Suprapubic skin (tissue), 4 donors: ENCODE measurements at regions not wholly inside any gene's neighbourhood (a gene's known extent, or its start where the extent isn't known, plus 50 kb on each side); places are given as distances from the start of the nearest gene placed in this dataset.

Experiments used
- DNase-seq, 2 donors: peaks; one replicate each; pipeline ENCODE4 v3.0.0-alpha.2; 2019; ENCODE audit warnings: low spot score in 2 of 2
- H3K27ac ChIP-seq: fragments of 200-600 bp; sonication (generic); one replicate; pipeline ENCODE4 v1.5.1; 2019
- H3K27me3 ChIP-seq: fragments of 200-600 bp; sonication (generic); one replicate; pipeline ENCODE4 v1.5.1; 2019
- H3K36me3 ChIP-seq: fragments of 200-600 bp; sonication (generic); one replicate; pipeline ENCODE4 v1.5.1; 2019
- H3K4me1 ChIP-seq: fragments of 200-600 bp; sonication (generic); one replicate; pipeline ENCODE4 v1.5.1; 2019
- H3K4me3 ChIP-seq: fragments of 200-600 bp; sonication (generic); one replicate; pipeline ENCODE4 v1.5.1; 2019; ENCODE audit warnings: mild to moderate bottlenecking
- H3K9me3 ChIP-seq: fragments of 200-600 bp; sonication (generic); one replicate; pipeline ENCODE4 v1.5.1; 2019
- CTCF ChIP-seq, 2 donors: fragments of 200-600 bp in 1 of 2; fragments of 450-650 bp in 1 of 2; sonication (generic) in 1 of 2; IDR thresholded peaks; one replicate each; pipeline ENCODE4 v1.5.1; 2016 to 2019; ENCODE audit warnings: antibody characterized with exemption in 2 of 2, mild to moderate bottlenecking in 1 of 2, moderate library complexity in 1 of 2
- EP300 ChIP-seq: sonication (generic); formaldehyde crosslinking; IDR thresholded peaks from one replicate; pipeline ENCODE4 v1.6.1; 2017; ENCODE audit warnings: antibody characterized with exemption
- POLR2A ChIP-seq, 2 donors: fragments of 450-650 bp; IDR thresholded peaks; one replicate each; pipeline ENCODE4 v1.6.1; 2017; ENCODE audit warnings: antibody characterized with exemption in 2 of 2, mild to moderate bottlenecking in 2 of 2, moderate library complexity in 2 of 2
- POLR2AphosphoS5 ChIP-seq, 3 donors: sonication (generic); formaldehyde crosslinking; IDR thresholded peaks; one replicate each; pipeline ENCODE4 v1.6.1; 2017; ENCODE audit warnings: antibody characterized with exemption in 3 of 3
- WGBS: methylation state at CpG from one replicate; pipeline ENCODE4 v1.1.5; 2018; 5-methylcytosine and 5-hydroxymethylcytosine counted together

GRCh38 chr1:31497601-31498000 lies 78.7 kb upstream of the TINAGL1 start:
- Histone ChIP-seq H3K9me3 (no peaks in the 10 kb centered on the region), H3K4me3 (no peak overlapping the region), H3K27ac (no peak overlapping the region), H3K4me1 (no peaks in the 10 kb centered on the region), H3K27me3 (peaks cover 7% of the 10 kb centered on the region), H3K36me3 (no peaks in the 10 kb centered on the region)
- no peak for DNase-seq
- TF ChIP-seq CTCF (IDR thresholded peaks at IDR 0.05) (no peak), POLR2A (IDR thresholded peaks at IDR 0.05) (no peak), EP300 (no peak), POLR2AphosphoS5 (IDR thresholded peaks at IDR 0.05) (no peak)
- WGBS, result 88% methylated on average over 6 of the region's 6 CpGs

DNA sequence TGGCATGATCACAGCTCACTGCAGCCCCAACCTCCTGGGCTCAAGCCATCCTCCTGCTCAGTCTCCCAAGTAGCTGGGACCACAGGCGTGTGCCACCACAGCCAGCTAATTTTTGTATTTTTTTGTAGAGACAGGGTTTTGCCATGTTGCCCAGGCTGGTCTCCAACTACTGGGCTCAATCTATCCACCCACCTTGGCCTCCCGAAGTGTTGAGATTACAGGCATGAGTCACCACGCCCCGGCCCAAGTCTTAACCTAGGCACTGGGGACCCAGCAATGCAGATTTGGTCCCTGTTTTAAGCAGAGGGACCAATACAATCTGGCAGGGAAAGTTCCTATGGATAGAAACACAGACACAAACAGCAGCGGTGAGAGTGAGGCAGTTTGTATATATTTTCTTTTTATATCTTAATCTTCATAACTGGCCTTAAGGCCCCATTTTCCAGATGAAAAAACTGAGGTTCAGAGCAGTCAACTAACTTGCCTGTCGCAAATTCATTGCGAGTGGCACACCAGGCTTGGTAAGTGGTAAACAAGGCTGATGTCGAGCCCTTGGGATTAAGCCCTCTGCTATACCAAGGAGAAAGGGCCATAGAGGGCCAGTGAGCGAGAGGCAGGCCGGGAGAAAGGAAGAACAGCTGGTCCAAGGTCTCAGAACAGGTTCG lies 77.8 kb upstream of the TINAGL1 start:
- H3K27me3 ChIP-seq, result peaks cover 11% of the 10 kb centered on the region
- 89% methylated on average over 11 of the region's 11 CpGs for WGBS

DNA sequence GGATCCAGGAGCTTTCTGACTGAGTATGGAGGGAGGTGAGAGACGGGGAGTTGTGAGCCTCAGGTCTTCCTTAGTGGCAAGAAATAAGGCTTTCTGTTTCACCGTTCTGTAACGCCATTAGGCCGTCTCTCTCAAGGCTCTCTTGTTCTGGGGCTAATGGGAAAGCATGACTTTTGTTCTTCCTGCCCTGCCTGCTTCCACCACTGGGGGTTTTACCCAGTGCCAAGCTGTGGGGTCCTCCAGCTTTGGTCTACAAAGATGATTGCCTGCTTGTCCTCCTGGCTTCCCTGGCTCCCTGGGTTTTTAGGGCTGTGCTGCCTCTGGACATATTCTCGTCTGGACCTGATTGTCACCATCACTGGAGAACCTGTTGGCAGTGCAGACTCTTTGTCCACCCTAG lies 74.8 kb upstream of the TINAGL1 start:
- Histone ChIP-seq H3K27me3 (peaks cover 11% of the 10 kb centered on the region), H3K4me1 (no peaks in the 10 kb centered on the region), H3K9me3 (no peaks in the 10 kb centered on the region), H3K4me3 (no peak overlapping the region), H3K27ac (no peak overlapping the region), H3K36me3 (no peaks in the 10 kb centered on the region)
- 89% methylated on average over 5 of the region's 5 CpGs for WGBS
- no peak for DNase-seq
- TF ChIP-seq CTCF (IDR thresholded peaks at IDR 0.05), result no peak
- TF ChIP-seq POLR2A (IDR thresholded peaks at IDR 0.05), result no peak
- no peak for TF ChIP-seq EP300
- no peak for TF ChIP-seq POLR2AphosphoS5 (IDR thresholded peaks at IDR 0.05)

More for the DNA sequence above, 77.8 kb upstream of the TINAGL1 start:
- no peaks in the 10 kb centered on the region for H3K36me3 ChIP-seq
- no peak overlapping the region for H3K27ac ChIP-seq
- TF ChIP-seq CTCF (IDR thresholded peaks at IDR 0.05), result no peak
- TF ChIP-seq EP300, result no peak
- TF ChIP-seq POLR2AphosphoS5 (IDR thresholded peaks at IDR 0.05), result no peak
- no peak for TF ChIP-seq POLR2A (IDR thresholded peaks at IDR 0.05)
- DNase-seq, result no peak
- no peaks in the 10 kb centered on the region for H3K4me1 ChIP-seq
- no peaks in the 10 kb centered on the region for H3K9me3 ChIP-seq
- H3K4me3 ChIP-seq, result no peak overlapping the region

DNA sequence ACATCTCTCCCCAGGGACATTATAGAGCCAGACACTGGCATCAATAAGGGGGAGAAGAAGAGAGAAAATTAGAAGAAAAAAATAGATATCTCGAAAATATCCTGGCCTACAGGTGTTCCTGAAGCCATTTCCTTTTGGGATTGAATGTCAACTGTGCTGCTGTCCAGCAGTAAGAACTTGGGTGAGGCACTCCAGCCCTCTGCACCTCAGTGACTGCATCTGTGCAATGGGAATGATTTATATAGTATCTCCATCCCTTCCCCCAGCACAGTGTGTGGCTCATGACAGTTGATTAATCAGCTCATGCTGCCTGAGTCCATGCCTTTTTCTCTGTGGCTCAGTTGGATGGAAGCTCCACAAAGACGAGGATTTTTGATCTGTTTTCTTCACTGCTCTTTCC lies 74.1 kb upstream of the TINAGL1 start:
- TF ChIP-seq POLR2AphosphoS5 (IDR thresholded peaks at IDR 0.05), result no peak
- TF ChIP-seq CTCF (IDR thresholded peaks at IDR 0.05), result no peak
- TF ChIP-seq POLR2A (IDR thresholded peaks at IDR 0.05), result no peak
- no peak for TF ChIP-seq EP300
- H3K36me3 ChIP-seq, result no peaks in the 10 kb centered on the region
- WGBS, result 88% methylated on average over 2 of the region's 2 CpGs
- H3K27me3 ChIP-seq, result peaks cover 11% of the 10 kb centered on the region
- no peaks in the 10 kb centered on the region for H3K9me3 ChIP-seq
- H3K4me1 ChIP-seq, result no peaks in the 10 kb centered on the region
- no peak overlapping the region for H3K4me3 ChIP-seq
- no peak overlapping the region for H3K27ac ChIP-seq
- DNase-seq, result no peak

- H3K4me1 ChIP-seq, result no peaks in the 10 kb centered on the region
- H3K27me3 ChIP-seq, result peaks cover 11% of the 10 kb centered on the region
- no peak overlapping the region for H3K4me3 ChIP-seq
- no peak for TF ChIP-seq POLR2A (IDR thresholded peaks at IDR 0.05)
- no peak for TF ChIP-seq CTCF (IDR thresholded peaks at IDR 0.05)
- no peak for TF ChIP-seq EP300
- TF ChIP-seq POLR2AphosphoS5 (IDR thresholded peaks at IDR 0.05), result no peak
- no peaks in the 10 kb centered on the region for H3K36me3 ChIP-seq
- no peak for DNase-seq
- no peak overlapping the region for H3K27ac ChIP-seq
- 77% methylated on average over 10 of the region's 11 CpGs for WGBS
- H3K9me3 ChIP-seq, result no peaks in the 10 kb centered on the region
These were observed 73.3 kb upstream of the TINAGL1 start for GRCh38 chr1:31502926-31503511.
